Activated T-cell treated with anti-CD3 and anti-CD28 coated beads for 48 hours (primary cell): ENCODE measurements at regions not wholly inside any gene's neighbourhood (a gene's known extent, or its start where the extent isn't known, plus 50 kb on each side); places are given as distances from the start of the nearest gene placed in this dataset.

Source experiments
- DNase-seq: peaks from one replicate; pipeline ENCODE4 v3.0.0-alpha.2; 2020; ENCODE audit warnings: low read depth

- DNase-seq: no peak
Measured at GRCh38 chr3:6098516-6099157, 762.3 kb upstream of the GRM7 start.

- DNase-seq: no peak
Measured at GRCh38 chr3:6099458-6100075, 761.3 kb upstream of the GRM7 start.

GRCh38 chr3:6105187-6105586, 755.7 kb upstream of the GRM7 start:
- no peak for DNase-seq

GRCh38 chr3:6108957-6109356, 752.0 kb upstream of the GRM7 start:
- no peak for DNase-seq

- DNase-seq: no peak
Measured at GRCh38 chr3:6110451-6110850, 750.5 kb upstream of the GRM7 start.

GRCh38 chr3:6112546-6112945, 748.4 kb upstream of the GRM7 start:
- DNase-seq: no peak

- no peak for DNase-seq
Measured at GRCh38 chr3:6113338-6113737, 747.6 kb upstream of the GRM7 start.

GRCh38 chr3:6119367-6119766, 741.5 kb upstream of the GRM7 start:
- DNase-seq: no peak

- no peak for DNase-seq
Measured at GRCh38 chr3:6120786-6121185, 740.1 kb upstream of the GRM7 start.

- DNase-seq: no peak
Measured at GRCh38 chr3:6124875-6125274, 736.0 kb upstream of the GRM7 start.

- DNase-seq: no peak
Measured at GRCh38 chr3:6125520-6125919, 735.4 kb upstream of the GRM7 start.

GRCh38 chr3:6132684-6133432, 728.1 kb upstream of the GRM7 start:
- DNase-seq: no peak

- no peak for DNase-seq
Measured at GRCh38 chr3:6142707-6143106, 718.2 kb upstream of the GRM7 start.

- no peak for DNase-seq
Measured at GRCh38 chr3:6147883-6148282, 713.0 kb upstream of the GRM7 start.

GRCh38 chr3:6155650-6156338, 705.1 kb upstream of the GRM7 start:
- DNase-seq: no peak

GRCh38 chr3:6165951-6166350, 695.0 kb upstream of the GRM7 start:
- no peak for DNase-seq

GRCh38 chr3:6168256-6168655, 692.7 kb upstream of the GRM7 start:
- DNase-seq: no peak

GRCh38 chr3:6172871-6173642, 687.9 kb upstream of the GRM7 start:
- DNase-seq: no peak

GRCh38 chr3:6177417-6177816, 683.5 kb upstream of the GRM7 start:
- DNase-seq: no peak

- DNase-seq: no peak
Measured at GRCh38 chr3:6179761-6180160, 681.2 kb upstream of the GRM7 start.

GRCh38 chr3:6180171-6180570, 680.7 kb upstream of the GRM7 start:
- no peak for DNase-seq

GRCh38 chr3:6182476-6182875, 678.4 kb upstream of the GRM7 start:
- DNase-seq: no peak
